GM06990 (cell line): ENCODE measurements at regions not wholly inside any gene's neighbourhood (a gene's known extent, or its start where the extent isn't known, plus 50 kb on each side); places are given as distances from the start of the nearest gene placed in this dataset.

Experiments used
- DNase-seq: peaks from one replicate; pipeline ENCODE4 v3.0.0-alpha.2; 2011; ENCODE audit not compliant: insufficient read length; ENCODE audit errors: extremely low read depth
- H3K27me3 ChIP-seq: replicated peaks from 2 replicates; pipeline ENCODE4 v1.6.0; 2011; ENCODE audit warnings: low read length; ENCODE audit not compliant: control insufficient read depth, insufficient read depth
- H3K36me3 ChIP-seq: 2 replicates; pipeline ENCODE4 v1.5.1; 2011; ENCODE audit warnings: low read length; ENCODE audit not compliant: control insufficient read depth, insufficient read depth
- H3K4me3 ChIP-seq: replicated peaks from 2 replicates; pipeline ENCODE4 v1.5.1; 2011; ENCODE audit warnings: low read depth, mild to moderate bottlenecking, control low read depth, low read length
- TF ChIP-seq, protein P1 (sequence below): IDR thresholded peaks from 2 replicates; pipeline ENCODE4 v1.5.1; 2011; ENCODE audit warnings: low read length, control low read depth, mild to moderate bottlenecking, inconsistent platforms; ENCODE audit not compliant: insufficient read depth, poor library complexity, severe bottlenecking

GRCh38 chr21:39046236-39046916, 136.9 kb downstream of the PSMG1 start:
- no peak overlapping the region for H3K4me3 ChIP-seq
- TF ChIP-seq, protein P1, sequence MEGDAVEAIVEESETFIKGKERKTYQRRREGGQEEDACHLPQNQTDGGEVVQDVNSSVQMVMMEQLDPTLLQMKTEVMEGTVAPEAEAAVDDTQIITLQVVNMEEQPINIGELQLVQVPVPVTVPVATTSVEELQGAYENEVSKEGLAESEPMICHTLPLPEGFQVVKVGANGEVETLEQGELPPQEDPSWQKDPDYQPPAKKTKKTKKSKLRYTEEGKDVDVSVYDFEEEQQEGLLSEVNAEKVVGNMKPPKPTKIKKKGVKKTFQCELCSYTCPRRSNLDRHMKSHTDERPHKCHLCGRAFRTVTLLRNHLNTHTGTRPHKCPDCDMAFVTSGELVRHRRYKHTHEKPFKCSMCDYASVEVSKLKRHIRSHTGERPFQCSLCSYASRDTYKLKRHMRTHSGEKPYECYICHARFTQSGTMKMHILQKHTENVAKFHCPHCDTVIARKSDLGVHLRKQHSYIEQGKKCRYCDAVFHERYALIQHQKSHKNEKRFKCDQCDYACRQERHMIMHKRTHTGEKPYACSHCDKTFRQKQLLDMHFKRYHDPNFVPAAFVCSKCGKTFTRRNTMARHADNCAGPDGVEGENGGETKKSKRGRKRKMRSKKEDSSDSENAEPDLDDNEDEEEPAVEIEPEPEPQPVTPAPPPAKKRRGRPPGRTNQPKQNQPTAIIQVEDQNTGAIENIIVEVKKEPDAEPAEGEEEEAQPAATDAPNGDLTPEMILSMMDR: no peak
- DNase-seq: no peak
- H3K27me3 ChIP-seq: no peaks in the 10 kb centered on the region
- H3K36me3 ChIP-seq: no peaks in the 10 kb centered on the region

DNA sequence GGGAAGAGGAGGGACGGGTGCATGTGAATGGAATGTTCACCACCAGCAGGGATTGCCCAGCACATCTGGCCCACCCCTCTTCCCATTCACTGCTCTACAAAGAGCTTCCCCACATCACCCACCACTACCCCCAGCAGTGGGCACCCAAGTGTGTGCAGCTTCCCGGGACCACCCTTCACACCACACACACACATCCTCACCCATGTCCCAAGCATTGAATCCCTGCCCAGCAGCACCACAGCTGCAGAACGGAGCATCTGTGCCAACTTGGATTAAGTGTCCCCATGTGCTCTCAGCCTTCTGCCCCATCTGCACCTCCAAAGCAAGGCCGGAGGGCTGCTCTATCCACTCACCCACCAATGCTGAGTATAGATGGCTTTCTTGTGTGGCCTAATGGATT, 141.4 kb downstream of the PSMG1 start:
- H3K4me3 ChIP-seq: no peak overlapping the region
- no peak for DNase-seq
- no peaks in the 10 kb centered on the region for H3K36me3 ChIP-seq
- TF ChIP-seq, protein P1: no peak
- H3K27me3 ChIP-seq: no peaks in the 10 kb centered on the region

DNA sequence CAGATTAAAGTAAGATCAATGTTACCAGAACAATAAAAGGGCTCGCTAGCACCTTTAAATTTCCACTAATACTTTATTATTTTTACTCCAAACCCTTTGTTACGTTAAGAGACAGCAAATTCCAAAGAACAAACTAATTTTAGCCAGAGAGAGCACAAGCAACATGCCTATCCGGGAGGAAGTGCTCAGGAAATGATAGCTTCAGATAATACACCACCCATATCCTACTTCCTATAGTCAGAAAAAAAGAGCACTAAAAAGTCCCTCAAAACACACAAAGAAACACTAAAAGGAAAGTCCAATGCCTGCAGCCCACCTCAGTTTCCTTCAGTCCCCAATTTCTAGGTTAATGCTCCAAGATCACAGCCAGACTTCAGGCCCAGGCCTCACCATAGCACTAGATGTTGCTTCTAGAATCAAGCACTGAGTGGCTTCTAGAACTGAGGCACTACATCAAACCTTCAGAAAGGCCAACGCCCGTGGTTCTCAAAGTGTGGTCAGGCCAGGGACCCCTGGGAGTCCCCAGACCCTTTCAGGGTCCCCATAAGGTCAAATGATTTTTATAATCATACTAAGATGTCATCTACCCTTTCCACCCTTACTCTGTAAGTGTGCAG, 142.6 kb downstream of the PSMG1 start:
- TF ChIP-seq, protein P1: no peak
- Histone ChIP-seq H3K36me3 (no peaks in the 10 kb centered on the region), H3K4me3 (no peak overlapping the region), H3K27me3 (no peaks in the 10 kb centered on the region)
- DNase-seq: no peak

DNA sequence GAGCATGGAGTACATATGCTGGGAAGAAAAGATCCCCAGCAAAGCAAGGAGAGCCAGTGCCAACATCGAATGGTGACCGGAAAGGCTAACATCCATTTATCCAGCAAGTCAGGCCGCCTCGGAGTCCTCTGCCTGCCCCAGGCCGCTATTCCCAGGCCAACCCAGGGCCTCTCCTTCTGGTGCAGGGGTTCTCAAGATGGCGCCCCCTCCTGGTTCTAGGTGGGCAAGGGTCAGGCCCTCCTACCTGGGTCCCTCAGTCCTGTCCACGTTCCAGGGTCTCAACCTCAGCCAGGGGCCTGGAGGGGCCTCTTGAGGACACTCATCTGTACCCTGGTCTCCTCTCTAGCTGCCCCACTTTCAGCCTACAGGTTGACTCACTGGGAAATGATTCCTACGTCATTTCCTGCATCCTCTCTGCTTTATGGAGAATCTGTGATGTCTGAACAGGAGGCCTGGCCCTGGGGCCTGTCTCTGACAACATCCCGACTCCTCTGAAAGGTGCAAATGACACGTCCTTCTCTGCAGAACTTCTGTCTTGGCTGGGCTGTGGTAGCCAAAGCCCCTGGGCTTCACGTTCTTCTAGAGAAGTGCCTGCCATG, 145.3 kb downstream of the PSMG1 start:
- TF ChIP-seq, protein P1: no peak

GRCh38 chr21:39036581-39036980, 146.7 kb downstream of the PSMG1 start:
- no peak for DNase-seq
- no peaks in the 10 kb centered on the region for H3K36me3 ChIP-seq

More for the DNA sequence above, 145.3 kb downstream of the PSMG1 start:
- Histone ChIP-seq H3K36me3 (no peaks in the 10 kb centered on the region), H3K27me3 (no peaks in the 10 kb centered on the region), H3K4me3 (no peak overlapping the region)
- no peak for DNase-seq

More at GRCh38 chr21:39036581-39036980, 146.7 kb downstream of the PSMG1 start:
- Histone ChIP-seq H3K4me3 (no peak overlapping the region), H3K27me3 (no peaks in the 10 kb centered on the region)
- TF ChIP-seq, protein P1: no peak
